H9 (cell line): ENCODE measurements at regions not wholly inside any gene's neighbourhood (a gene's known extent, or its start where the extent isn't known, plus 50 kb on each side); places are given as distances from the start of the nearest gene placed in this dataset.

Source experiments
- DNase-seq: peaks from one replicate; pipeline ENCODE4 v3.0.0-alpha.2; 2017
- H2AFZ ChIP-seq: one replicate; pipeline ENCODE4 v1.6.1; 2013; ENCODE audit warnings: mild to moderate bottlenecking, low read length, control low read depth, moderate library complexity
- H2AK5ac ChIP-seq: 2 replicates; pipeline ENCODE4 v1.6.1; 2013; ENCODE audit warnings: low read length, control low read depth, mixed read lengths; ENCODE audit not compliant: insufficient read length
- H2BK120ac ChIP-seq: one replicate; pipeline ENCODE4 v1.6.1; 2013; ENCODE audit warnings: low read depth, mild to moderate bottlenecking, low read length, control low read depth, inconsistent platforms; ENCODE audit not compliant: poor library complexity, severe bottlenecking
- H2BK12ac ChIP-seq: 2 replicates; pipeline ENCODE4 v1.6.1; 2013; ENCODE audit warnings: low read length, control low read depth, mixed read lengths, low read depth; ENCODE audit not compliant: insufficient read length
- H2BK15ac ChIP-seq: 2 replicates; pipeline ENCODE4 v1.6.1; 2013; ENCODE audit warnings: low read depth, low read length, control low read depth
- H2BK20ac ChIP-seq: one replicate; pipeline ENCODE4 v1.6.1; 2013; ENCODE audit warnings: low read depth, mild to moderate bottlenecking, low read length, control low read depth, inconsistent platforms; ENCODE audit not compliant: poor library complexity, severe bottlenecking
- H2BK5ac ChIP-seq: 2 replicates; pipeline ENCODE4 v1.6.1; 2013; ENCODE audit warnings: low read length, control low read depth, mixed read lengths; ENCODE audit not compliant: insufficient read length
- H3K14ac ChIP-seq: 2 replicates; pipeline ENCODE4 v1.6.1; 2013; ENCODE audit warnings: low read length, control low read depth; ENCODE audit not compliant: insufficient read depth
- H3K18ac ChIP-seq: 2 replicates; pipeline ENCODE4 v1.6.1; 2013; ENCODE audit warnings: low read depth, mild to moderate bottlenecking, mixed read lengths, low read length, control low read depth; ENCODE audit not compliant: insufficient read length
- H3K23ac ChIP-seq: 2 replicates; pipeline ENCODE4 v1.6.1; 2013; ENCODE audit warnings: low read length, control low read depth, mixed read lengths, low read depth; ENCODE audit not compliant: insufficient read length
- H3K23me2 ChIP-seq: 2 replicates; pipeline ENCODE4 v1.6.1; 2013; ENCODE audit warnings: low read depth, mild to moderate bottlenecking, mixed read lengths, low read length, control low read depth; ENCODE audit not compliant: insufficient read length, poor library complexity, severe bottlenecking
- H3K27ac ChIP-seq: 2 replicates; pipeline ENCODE4 v1.5.1; 2013; ENCODE audit warnings: low read length, control low read depth, mixed read lengths, low read depth; ENCODE audit not compliant: insufficient read length
- H3K27me3 ChIP-seq: 2 replicates; pipeline ENCODE4 v1.6.1; 2013; ENCODE audit warnings: low read length, control low read depth, inconsistent platforms; ENCODE audit not compliant: insufficient read depth
- H3K4ac ChIP-seq: 2 replicates; pipeline ENCODE4 v1.6.1; 2013; ENCODE audit warnings: low read depth, mild to moderate bottlenecking, control low read depth, inconsistent platforms, low read length, moderate library complexity
- H3K4me1 ChIP-seq: 2 replicates; pipeline ENCODE4 v1.6.1; 2013; ENCODE audit warnings: low read length, control low read depth, inconsistent platforms; ENCODE audit not compliant: insufficient read depth
- H3K4me2 ChIP-seq: 2 replicates; pipeline ENCODE4 v1.6.1; 2013; ENCODE audit warnings: low read length, control low read depth, mixed read lengths; ENCODE audit not compliant: insufficient read length, insufficient read depth
- H3K56ac ChIP-seq: 2 replicates; pipeline ENCODE4 v1.6.1; 2013; ENCODE audit warnings: low read depth, mild to moderate bottlenecking, mixed read lengths, low read length, control low read depth; ENCODE audit not compliant: insufficient read length
- H3K79me1 ChIP-seq: 2 replicates; pipeline ENCODE4 v1.6.1; 2013; ENCODE audit warnings: low read depth, mild to moderate bottlenecking, moderate library complexity, low read length, control low read depth, inconsistent platforms; ENCODE audit not compliant: insufficient read depth, poor library complexity, severe bottlenecking
- H3K79me2 ChIP-seq: 2 replicates; pipeline ENCODE4 v1.6.1; 2013; ENCODE audit warnings: low read length, control low read depth, inconsistent platforms; ENCODE audit not compliant: insufficient read depth
- H3K9ac ChIP-seq: 2 replicates; pipeline ENCODE4 v1.6.1; 2013; ENCODE audit warnings: low read length, control low read depth, mixed read lengths; ENCODE audit not compliant: insufficient read length; ENCODE audit errors: extremely low read depth
- H3K9me3 ChIP-seq: one replicate; pipeline ENCODE4 v1.6.1; 2013; ENCODE audit warnings: low read depth, low read length, inconsistent platforms; ENCODE audit not compliant: control insufficient read depth
- H3T11ph ChIP-seq: one replicate; pipeline ENCODE4 v1.6.1; 2013; ENCODE audit warnings: mild to moderate bottlenecking, low read length, control low read depth, inconsistent platforms
- H4K20me1 ChIP-seq: one replicate; pipeline ENCODE4 v1.6.1; 2013; ENCODE audit not compliant: control insufficient read depth, insufficient read length, insufficient read depth
- H4K5ac ChIP-seq: 2 replicates; pipeline ENCODE4 v1.6.1; 2013; ENCODE audit warnings: low read depth, mild to moderate bottlenecking, mixed read lengths, low read length, control low read depth; ENCODE audit not compliant: insufficient read length
- H4K8ac ChIP-seq: replicated peaks from 2 replicates; pipeline ENCODE4 v1.6.1; 2013; ENCODE audit warnings: low read length, control low read depth, mixed read lengths, low read depth; ENCODE audit not compliant: insufficient read length
- H4K91ac ChIP-seq: 2 replicates; pipeline ENCODE4 v1.6.1; 2013; ENCODE audit warnings: low read depth, mild to moderate bottlenecking, moderate library complexity, mixed read lengths, low read length, control low read depth; ENCODE audit not compliant: insufficient read length
- H3K27ac Mint-ChIP-seq, 3 experiments: 2 replicates in 2 of 3; 3 replicates in 1 of 3; pipeline ENCODE4 v1.8.0; 2020 to 2021; ENCODE audit warnings: mixed read lengths in 3 of 3, mild to moderate bottlenecking in 1 of 3, moderate library complexity in 1 of 3
- H3K27me3 Mint-ChIP-seq: 2 replicates; pipeline ENCODE4 v1.8.0; 2021; ENCODE audit warnings: low read depth, mild to moderate bottlenecking, moderate library complexity, mixed read lengths
- H3K36me3 Mint-ChIP-seq, 3 experiments: 2 replicates in 2 of 3; 3 replicates in 1 of 3; pipeline ENCODE4 v1.8.0; 2020 to 2021; ENCODE audit warnings: low read depth in 3 of 3, mixed read lengths in 3 of 3; ENCODE audit not compliant: insufficient read depth in 1 of 3
- H3K4me1 Mint-ChIP-seq, 2 experiments: 2 replicates each; pipeline ENCODE4 v1.8.0; 2020; ENCODE audit warnings: mixed read lengths in 2 of 2
- H3K4me3 Mint-ChIP-seq, 2 experiments: 2 replicates in 1 of 2; 3 replicates in 1 of 2; pipeline ENCODE4 v1.8.0; 2020 to 2021; ENCODE audit warnings: mild to moderate bottlenecking in 2 of 2, mixed read lengths in 2 of 2, moderate library complexity in 1 of 2
- H3K9me3 Mint-ChIP-seq, 2 experiments: 2 replicates in 1 of 2; 3 replicates in 1 of 2; pipeline ENCODE4 v1.8.0; 2020; ENCODE audit warnings: mild to moderate bottlenecking in 2 of 2, mixed read lengths in 2 of 2, moderate library complexity in 1 of 2
- WGBS: extraction: QIAGEN DNeasy Blood & Tissue Kit; methylation state at CpG from one replicate; pipeline ENCODE4 v1.1.7; 2013; ENCODE audit warnings: missing lambda C conversion rate, low lambda C conversion rate, mixed read lengths; ENCODE audit not compliant: insufficient read length; ENCODE audit errors: extremely low coverage; 5-methylcytosine and 5-hydroxymethylcytosine counted together
- TF ChIP-seq, protein P1 (sequence below): fragments of 200-600 bp; sonication (generic); conservative IDR thresholded peaks from 3 replicates; pipeline ENCODE4 v1.8.0; 2021; ENCODE audit warnings: antibody characterized with exemption, mild to moderate bottlenecking

DNA sequence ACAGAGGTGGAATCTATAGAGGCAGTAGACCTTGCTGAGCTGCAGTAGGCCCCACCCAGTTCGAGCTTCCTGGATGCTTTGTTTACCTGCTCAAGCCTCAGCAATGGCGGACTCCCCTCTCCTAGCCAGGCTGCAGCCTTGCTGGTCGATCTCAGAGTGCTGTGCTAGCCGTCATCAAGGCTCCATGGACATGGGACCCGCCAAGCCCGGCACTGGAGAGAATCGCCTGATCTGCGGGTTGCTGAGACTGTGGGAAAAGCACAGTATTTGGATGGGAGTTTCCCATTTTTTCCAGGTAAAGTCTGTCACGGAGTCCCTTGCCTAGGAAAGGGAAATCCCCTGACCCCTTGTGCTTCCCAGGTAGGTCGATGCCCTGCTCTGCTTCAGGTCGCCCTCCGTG, 124.8 kb upstream of the KLF8 start:
- Histone ChIP-seq H3K14ac (no peak overlapping the region), H3K4me2 (no peak overlapping the region), H2BK20ac (no peak overlapping the region), H2BK12ac (no peak overlapping the region), H3K23me2 (no peaks in the 10 kb centered on the region), H3K23ac (no peak overlapping the region), H2AFZ (no peak overlapping the region), H3K4ac (no peak overlapping the region), H3K4me1 (no peaks in the 10 kb centered on the region), H2BK5ac (no peak overlapping the region), H2BK120ac (no peak overlapping the region), H3K18ac (no peak overlapping the region), H3K79me1 (no peaks in the 10 kb centered on the region), H3K9ac (no peak overlapping the region), H3K27me3 (no peaks in the 10 kb centered on the region), H2BK15ac (no peak overlapping the region), H4K5ac (no peak overlapping the region), H3T11ph (no peak overlapping the region), H2AK5ac (no peak overlapping the region), H3K56ac (no peak overlapping the region), H4K91ac (no peak overlapping the region), H3K27ac (no peak overlapping the region), H3K79me2 (no peaks in the 10 kb centered on the region), H4K8ac (no peak overlapping the region), H3K9me3 (peaks cover 10% of the 10 kb centered on the region), H4K20me1 (no peaks in the 10 kb centered on the region)
- Mint-ChIP-seq H3K4me3 (no peak overlapping the region), H3K36me3 (peaks cover 0 to 5% (median 4%) of the 10 kb centered on the region in 3 experiments; a peak in 3 of 7 replicates), H3K9me3 (peaks cover 59 to 77% of the 10 kb centered on the region in 2 experiments), H3K27me3 (no peaks in the 10 kb centered on the region), H3K4me1 (no peaks in the 10 kb centered on the region), H3K27ac (peak overlapping the region in 1 of 3 experiments; percentile 59; a peak in 1 of 7 replicates)
- DNase-seq: no peak
- no CpG with 5 or more reads among the region's 12 CpGs for WGBS
- TF ChIP-seq, protein P1, sequence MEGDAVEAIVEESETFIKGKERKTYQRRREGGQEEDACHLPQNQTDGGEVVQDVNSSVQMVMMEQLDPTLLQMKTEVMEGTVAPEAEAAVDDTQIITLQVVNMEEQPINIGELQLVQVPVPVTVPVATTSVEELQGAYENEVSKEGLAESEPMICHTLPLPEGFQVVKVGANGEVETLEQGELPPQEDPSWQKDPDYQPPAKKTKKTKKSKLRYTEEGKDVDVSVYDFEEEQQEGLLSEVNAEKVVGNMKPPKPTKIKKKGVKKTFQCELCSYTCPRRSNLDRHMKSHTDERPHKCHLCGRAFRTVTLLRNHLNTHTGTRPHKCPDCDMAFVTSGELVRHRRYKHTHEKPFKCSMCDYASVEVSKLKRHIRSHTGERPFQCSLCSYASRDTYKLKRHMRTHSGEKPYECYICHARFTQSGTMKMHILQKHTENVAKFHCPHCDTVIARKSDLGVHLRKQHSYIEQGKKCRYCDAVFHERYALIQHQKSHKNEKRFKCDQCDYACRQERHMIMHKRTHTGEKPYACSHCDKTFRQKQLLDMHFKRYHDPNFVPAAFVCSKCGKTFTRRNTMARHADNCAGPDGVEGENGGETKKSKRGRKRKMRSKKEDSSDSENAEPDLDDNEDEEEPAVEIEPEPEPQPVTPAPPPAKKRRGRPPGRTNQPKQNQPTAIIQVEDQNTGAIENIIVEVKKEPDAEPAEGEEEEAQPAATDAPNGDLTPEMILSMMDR: no peak
